Breast epithelium (tissue), 4 donors: ENCODE measurements at regions not wholly inside any gene's neighbourhood (a gene's known extent, or its start where the extent isn't known, plus 50 kb on each side); places are given as distances from the start of the nearest gene placed in this dataset.

Experiments used
- DNase-seq, 2 donors: peaks; one replicate each; pipeline ENCODE4 v3.0.0-alpha.2; 2019; ENCODE audit warnings: low spot score in 2 of 2
- H3K27ac ChIP-seq, 2 donors: fragments of 200-600 bp; sonication (generic) in 1 of 2; one replicate each; pipeline ENCODE4 v1.5.1; 2016 to 2019; ENCODE audit warnings: mild to moderate bottlenecking in 1 of 2
- H3K27me3 ChIP-seq, 2 donors: fragments of 200-600 bp; sonication (generic) in 1 of 2; one replicate each; pipeline versions ENCODE4 v1.5.1 to v1.6.0; 2017 to 2019; ENCODE audit warnings: control low read depth in 1 of 2, mild to moderate bottlenecking in 1 of 2
- H3K36me3 ChIP-seq: fragments of 200-600 bp; one replicate; pipeline ENCODE4 v1.5.1; 2019
- H3K4me1 ChIP-seq, 2 donors: fragments of 200-600 bp; sonication (generic); one replicate each; pipeline ENCODE4 v1.5.1; 2016 to 2019; ENCODE audit warnings: control low read depth in 1 of 2
- H3K4me3 ChIP-seq, 3 donors: fragments of 200-600 bp; sonication (generic); 1 replicate in 2 of 3; 2 replicates in 1 of 3; pipeline ENCODE4 v1.5.1; 2016 to 2019; ENCODE audit warnings: mild to moderate bottlenecking in 3 of 3, moderate library complexity in 2 of 3
- H3K9me3 ChIP-seq, 2 donors: fragments of 200-600 bp; sonication (generic) in 1 of 2; one replicate each; pipeline ENCODE4 v1.5.1; 2016 to 2019; ENCODE audit warnings: control low read depth in 1 of 2
- CTCF ChIP-seq, 3 donors: fragments of 450-650 bp; IDR thresholded peaks; one replicate each; pipeline ENCODE4 v1.5.1; 2016 to 2017; ENCODE audit warnings: antibody characterized with exemption in 3 of 3, mild to moderate bottlenecking in 3 of 3, moderate library complexity in 3 of 3
- POLR2A ChIP-seq: fragments of 450-650 bp; IDR thresholded peaks from one replicate; pipeline ENCODE4 v1.6.1; 2016; ENCODE audit warnings: antibody characterized with exemption, mild to moderate bottlenecking, moderate library complexity
- POLR2AphosphoS5 ChIP-seq, 3 donors: sonication (generic); formaldehyde crosslinking; IDR thresholded peaks; one replicate each; pipeline ENCODE4 v1.6.1; 2017; ENCODE audit warnings: antibody characterized with exemption in 3 of 3
- intact Hi-C: fragments of 100-400 bp; cut with DNase I; formaldehyde crosslinking; loops from one replicate; pipeline ENCODE4 v1.15.1; 2023; ENCODE audit warnings: low total_unique reads

GRCh38 chr16:82504836-82505235 lies 121.9 kb upstream of the CDH13 start:
- Histone ChIP-seq H3K9me3 (peaks cover 0 to 11% of the 10 kb centered on the region in 2 donors), H3K27ac (no peak overlapping the region), H3K27me3 (no peaks in the 10 kb centered on the region), H3K4me1 (no peaks in the 10 kb centered on the region), H3K36me3 (no peaks in the 10 kb centered on the region), H3K4me3 (no peak overlapping the region)
- DNase-seq = no peak
- intact Hi-C loops = no loop called here
- no peak for TF ChIP-seq CTCF (IDR thresholded peaks at IDR 0.05)
- TF ChIP-seq POLR2AphosphoS5 (IDR thresholded peaks at IDR 0.05) = no peak
- no peak for TF ChIP-seq POLR2A

- TF ChIP-seq POLR2A (no peak), POLR2AphosphoS5 (IDR thresholded peaks at IDR 0.05) (no peak), CTCF (IDR thresholded peaks at IDR 0.05) (no peak)
- DNase-seq = no peak
- Histone ChIP-seq H3K27me3 (no peaks in the 10 kb centered on the region), H3K4me3 (no peak overlapping the region), H3K27ac (no peak overlapping the region), H3K4me1 (no peaks in the 10 kb centered on the region), H3K36me3 (no peaks in the 10 kb centered on the region), H3K9me3 (no peaks in the 10 kb centered on the region)
- intact Hi-C loops = no loop called here
Measured at GRCh38 chr16:82499302-82499701, 127.5 kb upstream of the CDH13 start.

- Histone ChIP-seq H3K36me3 (no peaks in the 10 kb centered on the region), H3K27me3 (no peaks in the 10 kb centered on the region), H3K4me3 (no peak overlapping the region), H3K9me3 (no peaks in the 10 kb centered on the region), H3K27ac (no peak overlapping the region), H3K4me1 (no peaks in the 10 kb centered on the region)
- DNase-seq = no peak
- TF ChIP-seq POLR2AphosphoS5 (IDR thresholded peaks at IDR 0.05) (no peak), CTCF (IDR thresholded peaks at IDR 0.05) (no peak), POLR2A (no peak)
- intact Hi-C loops = no loop called here
Measured at GRCh38 chr16:82497139-82497538, 129.6 kb upstream of the CDH13 start.

- H3K36me3 ChIP-seq = no peaks in the 10 kb centered on the region
- H3K27me3 ChIP-seq = no peaks in the 10 kb centered on the region
- no peak for DNase-seq
- no peak for TF ChIP-seq CTCF (IDR thresholded peaks at IDR 0.05)
- TF ChIP-seq POLR2AphosphoS5 (IDR thresholded peaks at IDR 0.05) = no peak
- no peak for TF ChIP-seq POLR2A
- intact Hi-C loops = no loop called here
- H3K9me3 ChIP-seq = no peaks in the 10 kb centered on the region
- no peaks in the 10 kb centered on the region for H3K4me1 ChIP-seq
- no peak overlapping the region for H3K4me3 ChIP-seq
- no peak overlapping the region for H3K27ac ChIP-seq
Measured at GRCh38 chr16:82488460-82488859, 138.3 kb upstream of the CDH13 start.

GRCh38 chr16:82481455-82481854 lies 145.3 kb upstream of the CDH13 start:
- no peaks in the 10 kb centered on the region for H3K27me3 ChIP-seq
- intact Hi-C loops = no loop called here
- H3K27ac ChIP-seq = no peak overlapping the region
- TF ChIP-seq POLR2A = no peak
- no peak for TF ChIP-seq CTCF (IDR thresholded peaks at IDR 0.05)
- TF ChIP-seq POLR2AphosphoS5 (IDR thresholded peaks at IDR 0.05) = no peak
- no peak overlapping the region for H3K4me3 ChIP-seq
- H3K9me3 ChIP-seq = no peaks in the 10 kb centered on the region
- H3K36me3 ChIP-seq = no peaks in the 10 kb centered on the region
- no peaks in the 10 kb centered on the region for H3K4me1 ChIP-seq
- no peak for DNase-seq
